Ovary (tissue), 7 donors: ENCODE measurements at regions not wholly inside any gene's neighbourhood (a gene's known extent, or its start where the extent isn't known, plus 50 kb on each side); places are given as distances from the start of the nearest gene placed in this dataset.

Source experiments
- DNase-seq, 5 donors: peaks; one replicate each; pipeline ENCODE4 v3.0.0-alpha.2; 2019 to 2020
- H3K27ac ChIP-seq, 2 donors: fragments of 200-600 bp; one replicate each; pipeline versions ENCODE4 v1.5.1 to v1.8.0; 2019 to 2022
- H3K27me3 ChIP-seq: fragments of 200-600 bp; one replicate; pipeline ENCODE4 v1.8.0; 2022
- H3K36me3 ChIP-seq: fragments of 200-600 bp; sonication (generic); one replicate; pipeline ENCODE4 v1.5.1; 2019
- H3K4me1 ChIP-seq: one replicate; pipeline ENCODE4 v1.8.1; 2013; ENCODE audit warnings: mild to moderate bottlenecking, moderate library complexity; ENCODE audit not compliant: insufficient read depth
- H3K4me3 ChIP-seq: fragments of 200-600 bp; sonication (generic); one replicate; pipeline ENCODE4 v1.5.1; 2017
- H3K9me3 ChIP-seq, 2 donors: fragments of 200-600 bp in 1 of 2; sonication (generic) in 1 of 2; one replicate each; pipeline versions ENCODE4 v1.5.1 to v1.8.1; 2013 to 2019; ENCODE audit warnings: mild to moderate bottlenecking in 1 of 2, moderate library complexity in 1 of 2
- EP300 ChIP-seq: sonication (generic); formaldehyde crosslinking; IDR thresholded peaks from one replicate; pipeline ENCODE4 v1.6.1; 2017; ENCODE audit warnings: antibody characterized with exemption
- POLR2A ChIP-seq: fragments of 450-650 bp; IDR thresholded peaks from one replicate; pipeline ENCODE4 v1.6.1; 2017; ENCODE audit warnings: antibody characterized with exemption, mild to moderate bottlenecking, moderate library complexity
- WGBS, 3 donors: extraction: QIAGEN DNeasy Blood & Tissue Kit in 1 of 3; methylation state at CpG; one replicate each; pipeline versions ENCODE4 v1.1.5 to v1.1.7; 2013 to 2017; 5-methylcytosine and 5-hydroxymethylcytosine counted together
- intact Hi-C, 4 donors: fragments of 100-400 bp; cut with DNase I; formaldehyde crosslinking; loops; one replicate each; pipeline versions ENCODE4 v1.11.0 to v1.15.1; 2022 to 2023
- TF ChIP-seq, protein P1 (sequence below), 3 donors: fragments of 450-650 bp in 2 of 3; fragments of 200-600 bp in 1 of 3; IDR thresholded peaks; one replicate each; pipeline versions ENCODE4 v1.5.1 to v1.8.0; 2016 to 2022; ENCODE audit warnings: antibody characterized with exemption in 3 of 3, mild to moderate bottlenecking in 1 of 3
- donor health status: DM: no; HTN: no; CAD: no; lungs with moderate emphysema.
- donor health status: DM: no; HTN: no; CAD: no.
- donor health status: Bipolar disorder and iron deficiency.
- donor health status: DM: no; HTN: no; CAD: no.
- donor health status: DM: yes; HTN: yes; CAD: no.

GRCh38 chr21:41634211-41634694 lies 126.3 kb upstream of the TMPRSS2 start:
- Histone ChIP-seq H3K27me3 (no peaks in the 10 kb centered on the region), H3K4me3 (no peak overlapping the region), H3K27ac (no peak overlapping the region), H3K36me3 (no peaks in the 10 kb centered on the region), H3K9me3 (no peaks in the 10 kb centered on the region), H3K4me1 (no peaks in the 10 kb centered on the region)
- no peak for DNase-seq
- intact Hi-C loops, result no loop called here
- 74 to 89% (median 78%) methylated on average over 6 of the region's 6 CpGs for WGBS, 3 donors
- TF ChIP-seq EP300, result no peak
- TF ChIP-seq, protein P1, sequence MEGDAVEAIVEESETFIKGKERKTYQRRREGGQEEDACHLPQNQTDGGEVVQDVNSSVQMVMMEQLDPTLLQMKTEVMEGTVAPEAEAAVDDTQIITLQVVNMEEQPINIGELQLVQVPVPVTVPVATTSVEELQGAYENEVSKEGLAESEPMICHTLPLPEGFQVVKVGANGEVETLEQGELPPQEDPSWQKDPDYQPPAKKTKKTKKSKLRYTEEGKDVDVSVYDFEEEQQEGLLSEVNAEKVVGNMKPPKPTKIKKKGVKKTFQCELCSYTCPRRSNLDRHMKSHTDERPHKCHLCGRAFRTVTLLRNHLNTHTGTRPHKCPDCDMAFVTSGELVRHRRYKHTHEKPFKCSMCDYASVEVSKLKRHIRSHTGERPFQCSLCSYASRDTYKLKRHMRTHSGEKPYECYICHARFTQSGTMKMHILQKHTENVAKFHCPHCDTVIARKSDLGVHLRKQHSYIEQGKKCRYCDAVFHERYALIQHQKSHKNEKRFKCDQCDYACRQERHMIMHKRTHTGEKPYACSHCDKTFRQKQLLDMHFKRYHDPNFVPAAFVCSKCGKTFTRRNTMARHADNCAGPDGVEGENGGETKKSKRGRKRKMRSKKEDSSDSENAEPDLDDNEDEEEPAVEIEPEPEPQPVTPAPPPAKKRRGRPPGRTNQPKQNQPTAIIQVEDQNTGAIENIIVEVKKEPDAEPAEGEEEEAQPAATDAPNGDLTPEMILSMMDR (IDR thresholded peaks at IDR 0.05), result no peak

GRCh38 chr21:41633627-41634026 lies 125.7 kb upstream of the TMPRSS2 start:
- H3K4me1 ChIP-seq, result no peaks in the 10 kb centered on the region
- no peaks in the 10 kb centered on the region for H3K9me3 ChIP-seq
- DNase-seq, result no peak
- H3K27ac ChIP-seq, result no peak overlapping the region
- H3K36me3 ChIP-seq, result no peaks in the 10 kb centered on the region
- WGBS, 3 donors, result 79 to 94% (median 89%) methylated on average over 4 of the region's 4 CpGs
- no peak for TF ChIP-seq EP300
- TF ChIP-seq, protein P1 (IDR thresholded peaks at IDR 0.05), result no peak
- TF ChIP-seq POLR2A, result no peak
- H3K27me3 ChIP-seq, result no peaks in the 10 kb centered on the region
- no peak overlapping the region for H3K4me3 ChIP-seq
- intact Hi-C loops, result no loop called here

DNA sequence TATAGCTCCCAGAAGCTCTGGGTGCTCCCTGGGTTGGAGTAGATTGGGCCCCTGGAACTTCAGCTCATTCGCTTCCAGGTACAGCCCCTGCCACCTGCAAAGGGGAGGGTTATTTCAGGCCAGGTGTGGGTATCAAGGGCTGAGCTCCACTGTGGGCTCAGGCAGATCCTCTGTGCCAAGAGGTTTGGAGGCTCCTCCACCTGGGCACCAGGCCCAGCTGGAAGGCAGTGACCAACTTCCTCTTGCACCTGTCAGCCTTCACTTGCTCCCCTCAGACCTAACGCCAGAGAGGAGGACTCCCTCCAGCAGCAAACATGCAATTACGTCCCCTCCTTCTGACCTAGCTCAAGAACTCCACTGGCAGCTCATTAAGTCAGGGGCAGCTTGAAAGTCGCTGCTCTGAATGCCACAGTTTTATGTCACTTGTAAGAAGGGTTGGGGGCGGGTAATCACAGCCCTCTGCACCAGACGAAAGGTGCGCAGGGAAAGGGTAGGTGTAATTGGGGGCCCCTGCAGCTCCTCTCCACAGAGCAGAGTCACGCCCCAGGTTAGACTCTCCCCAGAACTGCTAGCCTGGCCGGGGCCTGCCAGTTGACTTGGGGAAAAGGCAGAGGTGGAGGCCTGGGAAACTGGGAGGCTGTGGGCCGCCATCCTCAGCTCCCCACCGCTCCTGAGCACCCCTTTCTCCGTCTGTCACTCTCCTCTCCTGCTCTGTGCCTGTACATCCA lies 125.0 kb upstream of the TMPRSS2 start:
- Histone ChIP-seq H3K4me1 (no peaks in the 10 kb centered on the region), H3K27me3 (no peaks in the 10 kb centered on the region), H3K4me3 (no peak overlapping the region), H3K9me3 (no peaks in the 10 kb centered on the region), H3K36me3 (no peaks in the 10 kb centered on the region), H3K27ac (no peak overlapping the region)
- TF ChIP-seq, protein P1 (IDR thresholded peaks at IDR 0.05), result no peak
- no peak for TF ChIP-seq POLR2A
- no peak for TF ChIP-seq EP300
- DNase-seq, result no peak
- intact Hi-C loops, result no loop called here
- 64 to 77% (median 74%) methylated on average over 12 of the region's 12 CpGs for WGBS, 3 donors

DNA sequence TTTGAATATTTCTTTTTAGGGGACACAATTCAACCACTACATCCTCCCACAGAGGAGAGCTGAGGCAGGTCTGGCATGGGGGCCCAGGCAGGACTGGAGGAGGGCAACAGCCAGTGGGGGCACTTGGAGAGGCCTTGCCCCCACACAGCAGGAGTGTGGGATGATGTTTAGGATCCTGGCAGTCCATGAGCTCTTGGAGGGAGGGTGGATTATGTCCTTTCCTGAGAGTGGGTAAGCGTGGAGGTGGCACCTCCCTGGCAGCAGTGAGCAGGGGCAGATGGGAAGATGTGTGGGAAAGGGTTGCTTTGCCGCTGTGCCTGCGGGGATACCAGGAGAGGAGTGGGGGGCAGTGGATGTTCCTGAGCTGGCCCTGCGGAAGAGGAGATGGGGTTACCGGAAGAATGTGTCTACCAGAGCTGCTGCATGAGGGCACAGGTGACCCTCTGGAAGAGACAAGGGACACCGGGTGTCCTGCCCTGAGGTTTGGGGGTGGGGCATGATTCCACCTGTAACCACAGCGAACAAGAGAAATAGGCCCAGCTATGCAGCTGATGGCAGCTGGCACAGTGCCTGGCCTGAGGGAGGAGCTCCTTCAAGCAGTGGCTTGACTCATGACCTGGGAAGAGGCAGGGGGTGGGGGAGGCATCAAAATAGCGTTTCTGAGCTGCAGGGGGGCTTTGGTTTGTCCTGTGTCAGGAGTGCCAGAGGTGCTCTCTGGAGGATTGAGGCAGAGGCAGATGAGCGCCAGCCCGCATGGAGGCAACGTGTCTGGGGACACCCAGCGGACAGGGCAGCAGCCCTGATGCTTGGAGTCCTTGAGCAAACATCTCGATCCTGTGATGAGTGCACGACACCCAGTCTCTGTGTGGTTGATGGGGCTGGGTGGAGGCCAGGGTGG lies 123.9 kb upstream of the TMPRSS2 start:
- 70 to 77% (median 75%) methylated on average over 14 of the region's 14 CpGs for WGBS, 3 donors
- DNase-seq, result no peak
- TF ChIP-seq, protein P1 (IDR thresholded peaks at IDR 0.05), result no peak
- TF ChIP-seq EP300 (no peak), POLR2A (no peak)
- Histone ChIP-seq H3K36me3 (no peaks in the 10 kb centered on the region), H3K4me3 (no peak overlapping the region), H3K9me3 (no peaks in the 10 kb centered on the region), H3K27ac (no peak overlapping the region), H3K27me3 (no peaks in the 10 kb centered on the region), H3K4me1 (no peaks in the 10 kb centered on the region)
- intact Hi-C loops, result no loop called here
